CD14-positive monocyte (primary cell): ENCODE measurements at regions not wholly inside any gene's neighbourhood (a gene's known extent, or its start where the extent isn't known, plus 50 kb on each side); places are given as distances from the start of the nearest gene placed in this dataset.

ENCODE experiments used
- DNase-seq, 3 donors: peaks; one replicate each; pipeline ENCODE4 v3.0.0-alpha.2; 2011 to 2022
- H2AFZ ChIP-seq: 2 replicates; pipeline ENCODE4 v1.6.0; 2012; ENCODE audit warnings: mild to moderate bottlenecking, low read depth, low read length, inconsistent platforms; ENCODE audit not compliant: insufficient read depth, poor library complexity, severe bottlenecking
- H3K27ac ChIP-seq, 2 donors: 1 replicate in 1 of 2; 2 replicates in 1 of 2; pipeline ENCODE4 v1.5.1; 2012 to 2013; ENCODE audit warnings: low read length in 2 of 2, control low read depth in 1 of 2, inconsistent platforms in 1 of 2, low read depth in 1 of 2, mild to moderate bottlenecking in 1 of 2
- H3K27me3 ChIP-seq, 2 donors: one replicate each; pipeline versions ENCODE4 v1.6.0 to v1.6.1; 2011 to 2013; ENCODE audit warnings: low read length in 2 of 2; ENCODE audit not compliant: control insufficient read depth in 2 of 2, insufficient read depth in 2 of 2
- H3K36me3 ChIP-seq, 2 donors: replicated peaks in 1 of 2; 1 replicate in 1 of 2; 2 replicates in 1 of 2; pipeline versions ENCODE4 v1.5.1 to v1.6.1; 2012 to 2013; ENCODE audit warnings: low read length in 2 of 2, control low read depth in 1 of 2, inconsistent platforms in 1 of 2, mild to moderate bottlenecking in 1 of 2; ENCODE audit not compliant: insufficient read depth in 2 of 2, control insufficient read depth in 1 of 2
- H3K4me1 ChIP-seq, 2 donors: 1 replicate in 1 of 2; 2 replicates in 1 of 2; pipeline versions ENCODE4 v1.5.1 to v1.6.1; 2012 to 2013; ENCODE audit warnings: low read length in 2 of 2, control low read depth in 1 of 2, inconsistent platforms in 1 of 2, mild to moderate bottlenecking in 1 of 2, moderate library complexity in 1 of 2; ENCODE audit not compliant: insufficient read depth in 2 of 2, control insufficient read depth in 1 of 2
- H3K4me2 ChIP-seq: replicated peaks from 2 replicates; pipeline ENCODE3; 2012; ENCODE audit warnings: low read length, moderate library complexity, mild to moderate bottlenecking; ENCODE audit not compliant: poor library complexity, severe bottlenecking; ENCODE audit errors: extremely low read depth
- H3K4me3 ChIP-seq, 3 experiments: fragments of 200-600 bp in 1 of 3; sonication (generic) in 1 of 3; replicated peaks in 1 of 3; 1 replicate in 2 of 3; 2 replicates in 1 of 3; pipeline ENCODE4 v1.5.1; 2011 to 2013; ENCODE audit warnings: low read length in 3 of 3, mild to moderate bottlenecking in 3 of 3, control low read depth in 2 of 3, low read depth in 2 of 3, inconsistent platforms in 1 of 3, moderate library complexity in 1 of 3
- H3K79me2 ChIP-seq: 2 replicates; pipeline ENCODE4 v1.6.0; 2012; ENCODE audit warnings: mild to moderate bottlenecking, control low read depth, inconsistent platforms, low read length, moderate library complexity; ENCODE audit not compliant: insufficient read depth
- H3K9ac ChIP-seq: 2 replicates; pipeline ENCODE4 v1.6.0; 2017; ENCODE audit warnings: low read length, mild to moderate bottlenecking; ENCODE audit not compliant: insufficient read depth, poor library complexity, severe bottlenecking
- H3K9me3 ChIP-seq, 2 donors: replicated peaks in 1 of 2; 1 replicate in 1 of 2; 2 replicates in 1 of 2; pipeline versions ENCODE4 v1.5.1 to v1.6.1; 2012 to 2013; ENCODE audit warnings: low read length in 2 of 2, control low read depth in 1 of 2; ENCODE audit not compliant: control insufficient read depth in 1 of 2, insufficient read depth in 1 of 2
- H4K20me1 ChIP-seq: 2 replicates; pipeline ENCODE4 v1.6.0; 2012; ENCODE audit warnings: mild to moderate bottlenecking, low read length, control low read depth, moderate library complexity; ENCODE audit not compliant: insufficient read depth
- H3K27ac Mint-ChIP-seq, 7 donors: one replicate each; pipeline ENCODE4 v1.8.0; 2020; ENCODE audit warnings: mild to moderate bottlenecking in 7 of 7, mixed read lengths in 7 of 7, moderate library complexity in 6 of 7, inconsistent platforms in 2 of 7
- H3K27me3 Mint-ChIP-seq, 3 donors: one replicate each; pipeline ENCODE4 v1.8.0; 2021 to 2022; ENCODE audit warnings: low read depth in 3 of 3, mild to moderate bottlenecking in 3 of 3, mixed read lengths in 3 of 3, moderate library complexity in 3 of 3, inconsistent platforms in 1 of 3
- H3K36me3 Mint-ChIP-seq, 2 donors: one replicate each; pipeline ENCODE4 v1.8.0; 2020; ENCODE audit warnings: mixed read lengths in 2 of 2, inconsistent platforms in 1 of 2, mild to moderate bottlenecking in 1 of 2
- H3K4me1 Mint-ChIP-seq: one replicate; pipeline ENCODE4 v1.8.0; 2020; ENCODE audit warnings: mild to moderate bottlenecking, mixed read lengths
- H3K4me3 Mint-ChIP-seq, 2 donors: one replicate each; pipeline ENCODE4 v1.8.0; 2020; ENCODE audit warnings: mild to moderate bottlenecking in 2 of 2, mixed read lengths in 2 of 2, moderate library complexity in 1 of 2
- H3K9me3 Mint-ChIP-seq, 7 donors: one replicate each; pipeline ENCODE4 v1.8.0; 2020 to 2022; ENCODE audit warnings: mixed read lengths in 7 of 7, mild to moderate bottlenecking in 6 of 7, moderate library complexity in 6 of 7, inconsistent platforms in 2 of 7
- WGBS: methylation state at CpG from one replicate; pipeline ENCODE4 v1.1.5; 2013; ENCODE audit warnings: missing lambda C conversion rate; ENCODE audit not compliant: insufficient coverage; 5-methylcytosine and 5-hydroxymethylcytosine counted together
- intact Hi-C, 2 donors: fragments of 100-400 bp; cut with micrococcal nuclease; formaldehyde crosslinking; loops; one replicate each; pipeline versions ENCODE4 v1.15.0 to v1.15.1; 2023
- TF ChIP-seq, protein P1 (sequence below): fragments of 200-600 bp; IDR thresholded peaks from one replicate; pipeline ENCODE4 v1.8.0; 2022; ENCODE audit warnings: antibody characterized with exemption, mild to moderate bottlenecking

DNA sequence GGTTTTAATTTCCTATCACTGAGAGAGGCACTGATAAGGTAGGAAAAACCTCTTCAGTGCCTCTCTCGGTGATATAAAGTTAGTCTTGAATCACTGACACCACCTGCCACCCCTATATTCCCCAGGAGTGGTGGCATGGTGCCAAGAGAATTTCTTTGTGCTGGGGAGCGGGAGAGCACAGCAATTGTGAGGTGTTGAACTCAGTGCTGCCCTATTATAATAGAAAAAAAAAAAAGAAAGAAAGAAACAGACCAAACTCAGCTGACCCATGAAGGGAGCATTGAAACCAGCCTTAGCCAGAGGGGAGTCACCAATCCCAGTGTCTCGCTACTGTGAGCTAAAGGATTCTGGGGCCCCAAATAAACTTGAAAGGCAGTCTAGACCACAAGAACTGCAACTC, 201.4 kb upstream of the STT3B start:
- Mint-ChIP-seq H3K27me3 (no peaks in the 10 kb centered on the region), H3K9me3 (peaks cover 1 to 13% (median 5%) of the 10 kb centered on the region in 7 donors), H3K4me1 (peaks cover 3% of the 10 kb centered on the region), H3K4me3 (no peak overlapping the region), H3K27ac (peak overlapping the region in 1 of 7 donors; percentile 36), H3K36me3 (no peaks in the 10 kb centered on the region)
- H3K27ac ChIP-seq = no peak overlapping the region
- no peaks in the 10 kb centered on the region for H3K36me3 ChIP-seq
- H3K4me1 ChIP-seq = no peaks in the 10 kb centered on the region
- no peak overlapping the region for H3K9ac ChIP-seq
- intact Hi-C loops = no loop called here
- TF ChIP-seq, protein P1, sequence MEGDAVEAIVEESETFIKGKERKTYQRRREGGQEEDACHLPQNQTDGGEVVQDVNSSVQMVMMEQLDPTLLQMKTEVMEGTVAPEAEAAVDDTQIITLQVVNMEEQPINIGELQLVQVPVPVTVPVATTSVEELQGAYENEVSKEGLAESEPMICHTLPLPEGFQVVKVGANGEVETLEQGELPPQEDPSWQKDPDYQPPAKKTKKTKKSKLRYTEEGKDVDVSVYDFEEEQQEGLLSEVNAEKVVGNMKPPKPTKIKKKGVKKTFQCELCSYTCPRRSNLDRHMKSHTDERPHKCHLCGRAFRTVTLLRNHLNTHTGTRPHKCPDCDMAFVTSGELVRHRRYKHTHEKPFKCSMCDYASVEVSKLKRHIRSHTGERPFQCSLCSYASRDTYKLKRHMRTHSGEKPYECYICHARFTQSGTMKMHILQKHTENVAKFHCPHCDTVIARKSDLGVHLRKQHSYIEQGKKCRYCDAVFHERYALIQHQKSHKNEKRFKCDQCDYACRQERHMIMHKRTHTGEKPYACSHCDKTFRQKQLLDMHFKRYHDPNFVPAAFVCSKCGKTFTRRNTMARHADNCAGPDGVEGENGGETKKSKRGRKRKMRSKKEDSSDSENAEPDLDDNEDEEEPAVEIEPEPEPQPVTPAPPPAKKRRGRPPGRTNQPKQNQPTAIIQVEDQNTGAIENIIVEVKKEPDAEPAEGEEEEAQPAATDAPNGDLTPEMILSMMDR = no peak
- H3K79me2 ChIP-seq = no peaks in the 10 kb centered on the region
- peaks cover 6 to 8% of the 10 kb centered on the region in 2 donors for H3K9me3 ChIP-seq
- H4K20me1 ChIP-seq = no peaks in the 10 kb centered on the region
- no peak for DNase-seq
- WGBS = 100% methylated on average over 1 of the region's 3 CpGs
- no peak overlapping the region for H2AFZ ChIP-seq
- H3K27me3 ChIP-seq = no peaks in the 10 kb centered on the region
- no peak overlapping the region for H3K4me3 ChIP-seq
- no peak overlapping the region for H3K4me2 ChIP-seq

DNA sequence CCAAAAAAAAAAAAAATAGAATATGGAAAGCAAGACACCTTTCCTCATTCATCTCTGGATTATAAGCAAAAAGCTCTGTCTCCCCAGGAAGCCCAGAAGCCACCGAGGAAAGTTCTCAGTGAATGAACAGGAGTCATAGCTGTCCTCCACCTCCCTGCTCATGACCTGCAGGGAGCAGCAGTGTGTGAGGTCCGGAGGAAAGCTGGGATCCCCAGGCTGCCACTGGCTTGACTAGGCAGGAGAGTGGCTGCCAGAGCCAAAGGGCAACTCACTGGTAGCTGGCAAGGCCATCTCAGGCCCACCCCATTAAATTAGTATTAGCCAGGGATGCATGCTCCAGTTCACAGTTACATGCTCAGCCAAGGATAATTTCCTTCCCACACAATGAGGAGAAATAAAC, 191.6 kb upstream of the STT3B start:
- no peaks in the 10 kb centered on the region for H3K4me1 Mint-ChIP-seq
- peaks cover 3 to 15% (median 11%) of the 10 kb centered on the region in 7 donors for H3K9me3 Mint-ChIP-seq
- no peak overlapping the region for H3K4me2 ChIP-seq
- H4K20me1 ChIP-seq = no peaks in the 10 kb centered on the region
- no peaks in the 10 kb centered on the region for H3K36me3 ChIP-seq
- H3K4me1 ChIP-seq = no peaks in the 10 kb centered on the region
- no peaks in the 10 kb centered on the region for H3K36me3 Mint-ChIP-seq
- 93% methylated on average over 2 of the region's 2 CpGs for WGBS
- H3K27ac Mint-ChIP-seq = no peak overlapping the region
- H3K9me3 ChIP-seq = no peaks in the 10 kb centered on the region
- no peak overlapping the region for H3K4me3 Mint-ChIP-seq
- intact Hi-C loops = no loop called here
- DNase-seq = no peak
- H3K4me3 ChIP-seq = no peak overlapping the region
- no peak overlapping the region for H3K27ac ChIP-seq
- H3K79me2 ChIP-seq = no peaks in the 10 kb centered on the region
- H3K9ac ChIP-seq = no peak overlapping the region
- no peaks in the 10 kb centered on the region for H3K27me3 Mint-ChIP-seq
- no peaks in the 10 kb centered on the region for H3K27me3 ChIP-seq
- TF ChIP-seq, protein P1 = no peak
- no peak overlapping the region for H2AFZ ChIP-seq
